Stimulated activated CD8-positive, alpha-beta memory T cell treated with anti-CD3 and anti-CD28 coated beads, Interleukin-7, amount 100 ng/mL, for 1 hour (primary cell): ENCODE measurements at regions not wholly inside any gene's neighbourhood (a gene's known extent, or its start where the extent isn't known, plus 50 kb on each side); places are given as distances from the start of the nearest gene placed in this dataset.
"Not testable (repeated sequence)": the region's sequence is repeated elsewhere in the genome, so short reads cannot be mapped to it uniquely, and the experiment has no call there.

Source experiments
- DNase-seq, 2 donors: peaks; one replicate each; pipeline ENCODE4 v3.0.0-alpha.2; 2020; ENCODE audit warnings: low read depth in 2 of 2

DNA sequence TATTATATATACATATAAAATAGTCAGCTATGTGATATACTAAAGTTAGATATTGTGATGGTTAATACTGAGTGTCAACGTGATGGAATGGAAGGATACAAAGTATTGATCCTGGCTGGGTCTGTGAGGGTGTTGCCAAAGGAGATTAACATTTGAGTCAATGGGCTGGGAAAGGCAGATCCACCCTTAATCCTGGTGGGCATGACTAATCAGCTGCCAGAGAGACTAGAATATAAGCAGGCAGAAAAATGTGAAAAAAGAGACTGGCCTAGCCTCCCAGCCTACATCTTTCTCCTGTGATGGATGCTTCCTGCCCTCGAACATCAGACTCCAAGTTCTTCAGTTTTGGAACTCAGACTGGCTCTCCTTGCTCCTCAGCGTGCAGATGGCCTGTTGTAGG is 321.6 kb upstream of the NT5E start:
- DNase-seq = not testable (repeated sequence)

DNA sequence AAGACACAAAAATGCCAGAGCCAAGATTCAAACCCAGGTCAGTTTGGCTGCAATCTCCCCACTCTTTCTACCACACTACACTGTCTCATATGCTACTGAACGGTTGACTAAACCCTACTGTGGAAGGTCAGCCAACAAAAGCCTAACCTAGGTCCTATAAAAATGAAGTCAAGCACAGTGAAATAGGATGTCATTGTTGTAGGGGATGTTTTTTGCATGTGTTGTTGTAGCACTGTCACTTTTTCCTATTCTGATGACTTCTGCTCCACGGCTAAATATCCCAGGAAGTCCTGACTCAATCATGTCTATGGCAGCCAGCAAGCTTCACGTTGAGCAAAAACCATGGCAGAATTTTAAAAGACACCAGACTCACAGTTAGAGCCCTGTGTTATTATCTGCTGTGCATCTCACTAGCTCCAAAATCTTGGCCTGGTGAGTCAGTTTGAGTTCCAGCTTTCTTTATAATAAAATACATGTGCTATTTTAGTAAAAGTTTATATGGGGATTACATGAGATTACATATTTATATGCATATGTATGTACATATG is 322.1 kb upstream of the NT5E start:
- DNase-seq = no peak

DNA sequence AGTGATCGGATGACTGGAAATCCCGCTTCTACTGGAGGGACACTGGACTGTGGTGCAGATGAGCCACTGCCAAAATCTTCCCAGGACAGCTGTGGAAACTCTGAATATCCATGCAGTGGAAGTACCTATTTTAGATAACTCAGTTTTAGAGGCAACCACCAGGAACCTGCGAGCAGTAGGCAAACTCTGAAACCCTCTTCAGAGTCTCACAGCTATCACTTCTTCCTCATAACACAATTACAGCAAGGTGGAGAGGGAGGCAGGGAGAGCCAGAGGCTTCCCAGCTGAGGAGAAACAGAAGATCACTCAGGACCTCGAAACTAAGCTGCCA is 322.8 kb upstream of the NT5E start:
- DNase-seq = no peak

DNA sequence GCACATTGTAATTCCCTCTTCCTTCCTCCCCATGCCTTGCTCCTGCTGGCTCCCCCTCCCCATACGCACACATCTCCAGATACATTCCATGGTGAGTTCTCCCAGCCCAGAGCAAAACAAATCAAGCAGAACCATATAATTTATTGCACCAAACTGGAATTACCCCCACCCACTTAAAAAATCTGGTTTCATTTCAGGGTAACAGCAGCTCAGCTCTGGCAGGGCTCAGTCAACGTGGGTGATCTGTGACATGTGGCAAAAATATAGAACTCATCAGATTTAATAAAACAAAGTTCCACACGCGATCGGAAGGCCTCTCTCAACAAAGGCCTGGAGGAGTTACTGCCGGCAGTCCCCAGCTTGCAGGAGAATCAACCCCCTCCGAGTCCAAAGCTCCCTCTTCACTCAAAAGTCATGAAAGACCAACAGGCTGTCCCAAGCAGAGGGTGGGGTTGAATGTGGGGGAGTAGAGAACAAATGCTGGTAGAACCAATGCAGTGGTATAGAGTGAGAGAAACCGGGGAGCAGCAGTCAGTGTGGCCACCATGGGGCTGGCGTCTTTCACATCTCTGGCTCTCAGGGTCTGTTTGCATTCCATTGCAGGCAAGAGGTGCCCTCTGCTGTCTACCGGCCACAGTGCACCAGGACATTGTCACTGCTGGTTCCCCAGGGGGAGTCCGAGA is 323.3 kb upstream of the NT5E start:
- DNase-seq = no peak

DNA sequence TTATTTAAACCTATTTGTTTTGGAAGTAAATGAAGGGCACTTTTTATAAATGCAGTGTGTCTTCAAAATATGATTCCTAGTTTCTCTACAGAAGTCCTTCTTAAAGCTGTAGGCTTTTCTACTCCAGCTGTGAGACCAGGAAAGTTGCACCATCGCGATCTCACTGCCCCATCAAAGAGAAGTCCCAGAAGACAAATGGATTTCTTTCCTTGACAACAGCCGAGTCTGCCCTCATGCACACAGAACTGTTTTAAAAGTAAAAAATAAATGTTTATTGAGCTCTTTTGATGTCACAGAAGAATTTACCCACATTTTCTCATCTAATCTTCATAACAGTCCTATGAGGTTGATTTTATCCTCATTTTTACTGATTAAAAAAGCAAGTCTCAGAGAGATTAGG is 324.4 kb upstream of the NT5E start:
- DNase-seq = no peak

DNA sequence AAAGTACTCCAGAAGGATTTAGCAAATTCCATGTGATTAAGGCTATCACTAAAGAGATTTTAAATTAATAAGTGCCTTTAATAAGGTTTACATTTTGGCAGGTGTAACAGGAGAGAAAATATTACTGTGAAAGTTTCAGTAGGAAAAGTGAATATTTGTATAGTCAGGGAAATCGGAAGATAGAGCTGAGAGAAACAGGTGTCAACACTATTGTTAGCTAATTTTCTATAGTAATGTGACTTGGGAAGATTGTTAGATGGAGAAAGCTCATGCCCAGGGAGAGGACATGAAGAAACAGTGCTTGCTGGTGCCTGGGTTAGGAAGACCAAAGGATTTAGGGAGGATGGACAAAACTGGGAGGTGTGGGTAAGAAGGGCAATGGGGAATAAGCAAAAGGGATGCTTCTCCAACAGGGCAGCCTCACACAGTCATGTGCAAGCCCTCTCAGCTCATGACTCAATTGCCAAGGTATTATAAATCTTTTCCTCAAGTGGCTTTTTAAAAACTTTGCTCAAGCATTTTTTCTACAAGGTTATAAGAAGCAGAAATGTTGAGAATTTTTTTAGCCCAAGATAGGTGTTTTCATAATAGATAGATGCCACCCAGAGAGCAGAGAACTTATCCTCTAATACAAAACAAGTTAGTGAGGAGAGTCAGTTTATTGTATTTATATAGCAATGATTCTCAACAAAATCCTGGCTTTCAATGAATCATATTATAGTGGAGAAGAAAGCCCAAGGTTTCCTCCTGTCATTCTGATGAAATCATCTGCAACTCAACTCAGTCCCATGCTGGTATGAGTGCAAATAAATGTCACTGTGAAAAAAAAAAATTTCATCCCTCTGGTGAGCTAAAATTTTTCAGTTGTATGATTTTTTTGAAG is 325.2 kb upstream of the NT5E start:
- DNase-seq = no peak

DNA sequence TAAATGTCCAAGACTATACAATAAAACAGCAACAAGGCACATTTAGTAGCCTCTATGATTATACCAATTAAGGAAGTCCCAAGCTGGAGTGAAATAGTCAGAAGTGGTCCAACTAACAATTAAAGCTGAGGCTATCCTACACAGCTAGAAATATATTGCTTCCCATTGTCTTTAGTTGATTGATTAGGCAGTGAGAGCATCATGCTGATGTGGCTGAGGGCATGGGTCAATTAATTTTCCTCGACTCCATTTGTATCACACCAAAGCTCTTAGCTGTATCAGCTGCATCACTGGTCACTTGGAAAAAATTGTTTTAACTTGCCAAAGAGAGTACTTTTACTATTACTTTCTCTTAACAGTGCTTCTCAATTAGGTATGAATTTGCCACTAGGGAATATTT is 328.7 kb upstream of the NT5E start:
- no peak for DNase-seq

DNA sequence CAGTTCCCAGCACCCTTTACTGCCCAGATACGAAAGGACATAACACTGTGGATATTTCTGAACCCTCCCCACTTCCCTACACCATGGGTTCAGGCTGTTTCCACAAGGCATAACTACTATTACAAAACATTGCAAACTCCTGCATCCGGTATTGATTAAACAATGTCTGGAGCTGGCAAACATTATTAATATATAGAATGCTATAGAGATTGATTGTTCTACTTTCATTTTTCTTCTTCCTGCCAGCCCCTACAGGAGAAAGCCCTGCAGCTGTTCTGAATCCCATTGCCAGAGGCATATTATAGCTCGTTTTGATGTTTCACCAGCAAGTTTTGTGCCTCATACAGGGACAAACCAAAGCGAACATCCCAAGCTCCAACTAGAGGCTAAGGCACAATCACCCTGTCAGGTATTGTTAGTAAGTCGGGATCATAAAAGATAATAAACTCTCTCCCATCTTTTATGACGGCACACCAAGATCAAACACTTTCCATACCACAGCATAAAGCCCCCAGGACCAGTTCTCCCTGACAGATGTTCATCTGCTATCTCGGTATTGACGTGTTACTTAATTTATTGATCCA is 331.1 kb upstream of the NT5E start:
- no peak for DNase-seq

DNA sequence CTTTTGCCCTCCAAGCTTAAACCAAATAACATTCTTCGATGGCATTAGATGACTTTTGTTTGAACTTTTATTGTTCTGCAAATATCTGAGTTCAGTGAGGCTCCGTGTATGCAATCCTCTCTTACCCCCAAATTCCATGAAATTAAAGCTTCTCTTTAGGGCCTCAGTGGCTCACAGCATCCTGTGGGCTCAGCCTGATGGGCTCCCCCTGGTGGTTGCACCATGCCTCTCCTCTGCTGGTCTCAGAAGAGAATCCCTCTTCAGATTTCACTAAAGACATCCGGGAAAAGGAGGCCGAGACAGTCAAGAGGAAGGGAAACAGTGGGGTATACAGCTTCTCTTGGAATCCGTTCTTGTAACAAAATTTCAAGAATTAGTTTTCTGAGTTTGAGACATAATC is 331.6 kb upstream of the NT5E start:
- no peak for DNase-seq

DNA sequence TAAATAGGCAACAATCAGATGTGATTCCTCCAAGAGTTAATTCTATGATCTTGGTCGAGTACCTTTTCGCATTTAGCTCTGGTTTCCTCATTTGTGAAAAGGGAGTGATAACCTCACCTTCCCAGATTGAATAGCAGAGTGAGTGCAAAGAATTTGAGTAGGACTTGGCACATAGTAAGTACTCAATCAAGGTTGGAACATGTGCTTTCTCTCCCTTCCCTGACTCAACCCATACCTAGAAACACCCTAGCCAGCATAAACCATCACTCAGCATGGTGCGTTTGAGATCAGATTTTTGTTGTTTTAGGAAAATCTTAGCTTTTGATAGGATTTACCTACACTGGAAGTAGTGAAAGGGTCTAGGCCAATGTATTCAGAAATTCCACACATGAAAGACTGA is 333.4 kb upstream of the NT5E start:
- DNase-seq = no peak

DNA sequence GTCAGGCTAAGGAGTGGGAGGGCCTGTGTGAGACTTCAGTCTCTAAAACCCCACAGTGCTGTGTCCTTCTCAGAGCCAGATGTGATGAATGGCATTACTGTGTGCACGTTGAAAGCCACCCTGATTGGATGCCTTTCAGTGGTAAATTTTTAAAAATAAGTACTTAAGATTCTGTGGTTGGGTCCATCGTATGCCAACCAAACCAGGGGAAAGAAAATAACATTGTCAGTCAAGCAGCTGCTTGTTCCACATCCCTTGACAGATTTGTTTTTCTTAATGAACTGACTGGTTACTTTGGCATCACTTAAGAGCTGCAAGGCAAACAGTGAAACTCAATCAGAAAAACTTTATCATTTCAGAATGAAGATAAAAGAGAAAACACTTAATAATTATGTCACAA is 334.0 kb upstream of the NT5E start:
- DNase-seq = no peak

DNA sequence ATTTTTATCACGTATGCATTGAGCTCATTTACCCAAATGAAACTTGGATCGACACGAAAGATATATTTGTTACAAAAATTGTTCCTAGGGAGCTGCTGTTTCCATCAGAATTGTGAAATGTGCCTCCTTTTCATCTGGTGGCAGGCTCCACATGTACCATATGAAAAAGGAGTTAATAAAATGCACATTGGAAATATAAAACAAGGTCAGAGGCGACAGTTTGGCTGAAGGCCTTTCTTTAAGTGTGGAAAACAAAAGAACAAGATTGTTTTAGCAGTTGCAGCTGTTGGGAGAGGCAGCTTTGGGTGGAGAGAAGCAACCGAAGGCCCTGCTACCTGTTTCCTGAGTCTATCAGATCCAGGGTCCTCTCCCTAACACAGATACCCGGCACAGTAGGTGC is 334.5 kb upstream of the NT5E start:
- DNase-seq = no peak

DNA sequence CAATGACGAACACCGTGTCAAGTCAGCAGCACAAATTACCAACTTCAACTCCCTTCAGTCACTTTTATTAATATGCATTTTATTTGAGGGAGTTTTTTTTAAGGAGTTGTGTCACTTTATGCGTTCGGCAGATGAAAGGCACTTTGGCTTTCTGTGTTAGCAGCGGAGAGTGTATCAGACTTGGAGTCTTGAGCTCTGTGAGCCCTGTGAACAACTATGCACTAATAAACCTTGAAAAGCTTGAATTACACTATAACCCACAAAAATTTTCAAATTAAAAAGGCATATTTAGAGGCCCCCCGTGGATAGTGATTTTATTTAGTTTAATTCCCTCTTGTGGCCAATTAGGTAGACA is 335.3 kb upstream of the NT5E start:
- DNase-seq = no peak

DNA sequence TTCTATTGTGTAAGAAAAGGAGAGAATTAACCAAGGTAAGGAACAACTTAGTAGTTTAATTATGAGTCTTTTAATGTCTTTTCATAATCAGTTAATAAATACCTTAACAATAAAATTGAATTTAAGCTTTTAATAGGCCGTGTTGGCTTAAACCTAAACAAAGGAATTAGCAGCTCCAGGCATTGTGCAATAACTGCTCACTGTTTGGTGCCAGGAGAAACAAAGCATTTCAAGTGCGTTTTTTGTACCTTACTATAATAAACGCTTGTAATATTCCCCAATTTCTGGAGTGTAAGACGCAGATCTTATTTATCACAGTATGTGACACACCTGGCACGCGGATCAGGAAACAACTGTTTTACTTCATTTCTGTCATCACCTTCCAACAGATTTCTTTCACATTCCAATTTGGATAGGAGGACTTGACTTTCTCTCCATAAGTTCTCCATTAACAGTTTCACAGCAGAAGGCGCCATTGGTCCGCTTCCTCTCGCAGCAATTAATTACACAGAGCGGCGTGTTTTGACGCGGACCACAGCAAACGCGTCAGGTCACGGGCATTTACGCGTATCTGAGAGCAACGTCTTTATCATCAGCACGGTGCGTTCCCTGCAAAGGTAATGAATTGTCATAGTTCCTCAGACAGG is 335.8 kb upstream of the NT5E start:
- no peak for DNase-seq

DNA sequence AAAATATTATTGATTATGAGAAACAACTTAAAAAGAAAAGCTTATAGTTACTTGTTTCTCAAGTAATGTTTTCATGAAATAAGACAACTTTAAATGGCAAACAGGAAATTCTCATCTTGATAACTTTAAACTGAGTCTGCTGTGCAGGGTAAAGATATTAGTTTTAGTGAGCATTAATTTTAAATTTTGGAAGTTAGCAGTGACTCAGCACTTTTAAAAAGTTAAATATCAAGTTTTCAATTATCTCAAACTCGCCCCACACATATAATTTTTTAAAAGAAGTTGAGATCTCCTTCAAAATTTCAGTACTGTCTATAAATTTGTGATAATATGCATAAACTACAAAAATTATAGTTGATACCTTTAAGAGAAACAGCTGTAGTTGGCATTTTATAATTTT is 337.3 kb upstream of the NT5E start:
- DNase-seq = no peak

DNA sequence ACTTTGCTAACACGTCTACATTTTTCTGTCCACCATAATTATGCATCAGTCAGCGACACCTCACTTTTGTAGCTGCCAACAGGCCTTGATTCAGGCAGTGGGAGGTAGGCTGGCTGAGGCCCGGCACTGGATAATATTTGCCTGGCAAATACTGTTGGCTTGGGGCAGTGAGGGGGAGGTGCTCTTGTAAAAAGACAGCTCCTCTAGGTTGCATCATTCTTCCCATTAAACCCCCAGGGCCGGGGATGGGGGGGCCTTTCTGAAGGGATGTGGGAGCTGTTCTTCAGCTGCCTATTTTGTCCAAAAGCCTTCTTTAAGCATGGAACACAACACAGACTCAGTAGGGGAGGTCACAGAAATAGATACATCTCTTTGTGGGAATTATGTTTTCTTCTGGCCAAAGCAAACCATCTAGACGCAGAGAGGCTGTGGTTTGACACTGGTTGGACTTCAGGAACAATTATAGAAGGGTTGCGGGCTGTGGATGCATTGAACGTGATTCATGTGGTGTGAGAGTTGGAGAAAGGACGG is 338.3 kb upstream of the NT5E start:
- DNase-seq = no peak

DNA sequence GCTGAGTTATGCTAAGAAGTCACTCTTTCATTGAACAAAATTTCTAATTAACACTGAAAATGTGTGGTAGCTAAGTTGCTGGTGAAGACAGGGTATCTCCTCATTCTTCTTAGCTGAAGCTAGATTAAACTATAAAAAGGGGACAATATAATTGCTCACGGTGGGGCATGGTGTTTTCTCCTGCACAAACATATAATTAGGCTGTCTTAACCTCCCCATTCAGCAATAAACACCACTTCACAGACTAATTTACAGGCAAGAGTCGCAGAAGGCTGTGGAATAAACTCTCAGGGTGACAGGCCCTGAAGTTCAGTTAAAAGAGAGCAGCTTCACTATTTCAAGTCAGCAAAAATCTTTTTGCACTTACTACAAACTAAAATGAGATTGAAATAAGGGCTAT is 338.9 kb upstream of the NT5E start:
- DNase-seq = no peak

DNA sequence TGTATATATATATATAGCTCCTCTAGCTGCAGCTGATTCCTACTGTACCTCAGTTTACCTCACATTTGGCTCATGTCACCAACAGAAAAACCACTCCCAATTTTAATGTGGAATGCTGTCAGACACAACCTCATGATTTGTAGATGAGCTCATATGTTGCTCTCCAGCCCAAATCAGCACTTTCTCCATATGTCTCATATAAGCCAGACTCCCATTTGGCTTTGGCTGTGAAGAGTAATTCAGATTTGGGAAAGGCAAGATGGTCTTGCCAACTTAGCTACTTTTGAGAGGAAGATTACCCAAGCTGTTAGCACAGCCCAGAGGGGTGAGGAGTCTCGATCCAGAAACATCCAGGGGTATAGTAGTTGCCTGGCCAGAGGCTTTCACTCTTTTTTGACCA is 342.2 kb upstream of the NT5E start:
- no peak for DNase-seq

DNA sequence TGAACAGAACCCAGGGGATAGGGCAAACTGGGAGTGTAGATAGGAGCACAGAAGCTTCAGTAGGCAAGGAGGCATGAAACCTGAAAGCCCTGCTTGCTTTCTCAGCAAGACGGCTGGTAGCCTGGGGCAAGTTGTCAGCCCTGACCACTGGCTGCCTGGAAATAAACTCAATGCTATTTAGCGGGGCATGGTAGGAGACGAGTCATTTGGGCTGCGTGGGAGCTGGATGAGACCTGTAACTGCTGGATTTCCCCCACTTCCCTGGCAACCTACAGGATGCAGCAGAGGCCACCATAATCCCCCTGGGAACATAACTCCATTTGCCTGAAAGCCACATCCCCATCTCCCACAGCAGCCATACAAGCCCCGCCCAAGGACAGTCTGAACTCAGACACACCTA is 332.6 kb upstream of the TBX18 start:
- DNase-seq = no peak

DNA sequence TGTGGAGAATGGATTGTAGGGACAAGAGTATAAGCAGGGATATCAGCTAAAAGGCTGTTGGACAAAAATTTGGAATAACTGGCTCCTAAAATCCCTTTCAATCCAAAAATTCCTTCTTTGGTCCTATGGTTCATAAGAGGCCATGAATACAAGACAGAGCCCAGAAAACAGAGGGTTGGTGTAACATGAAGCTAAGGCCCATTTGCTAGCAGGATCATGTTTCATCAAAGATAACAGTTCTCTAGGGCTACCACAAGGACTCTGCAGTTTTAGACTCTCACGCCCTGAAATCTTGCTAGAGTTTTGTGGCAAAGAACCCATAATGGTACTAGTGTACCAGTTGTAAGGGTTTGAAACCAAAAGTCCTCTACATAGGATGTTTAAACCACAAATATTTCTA is 327.8 kb upstream of the TBX18 start:
- no peak for DNase-seq

DNA sequence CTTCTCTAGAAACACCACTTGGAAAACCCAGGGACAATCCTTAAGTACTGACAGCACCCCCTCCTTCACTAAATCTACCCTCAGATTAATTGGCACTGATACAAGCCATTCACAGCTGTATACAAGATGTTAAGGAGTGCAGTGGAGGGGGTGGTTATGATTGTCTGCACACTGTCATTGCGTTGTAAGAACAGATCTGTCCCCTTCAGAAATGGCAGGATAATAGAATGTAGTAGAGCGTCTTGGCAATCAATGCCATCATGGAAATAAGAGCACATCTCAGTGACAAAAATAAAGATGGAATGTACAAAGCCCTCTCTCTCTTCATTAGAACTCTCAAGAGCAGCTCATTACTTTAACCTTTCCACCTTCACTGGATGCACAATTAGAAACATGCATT is 324.9 kb upstream of the TBX18 start:
- no peak for DNase-seq

DNA sequence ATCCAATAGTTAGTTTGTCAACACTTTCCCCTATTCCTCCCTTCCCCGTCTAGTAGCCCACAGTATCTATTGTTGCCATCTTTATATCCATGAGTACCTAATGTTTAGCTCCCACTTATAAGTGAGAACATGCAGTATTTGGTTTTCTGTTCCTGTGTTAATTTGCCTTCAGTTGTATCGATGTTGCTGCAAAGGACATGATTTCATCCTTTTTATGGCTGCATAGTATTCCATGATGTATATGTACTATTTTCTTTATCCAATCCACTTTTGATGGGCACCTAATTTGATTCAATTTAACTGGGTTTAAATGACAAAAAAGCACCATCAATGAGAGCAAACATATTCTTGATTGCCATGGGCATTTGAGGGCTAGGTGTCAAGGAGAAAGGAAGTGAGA is 321.5 kb upstream of the TBX18 start:
- DNase-seq = no peak
